H1 (cell line): ENCODE measurements at regions not wholly inside any gene's neighbourhood (a gene's known extent, or its start where the extent isn't known, plus 50 kb on each side); places are given as distances from the start of the nearest gene placed in this dataset.

ENCODE experiments used
- CTCF ChIA-PET: fragments of 300-600 bp; sonication (Branson Sonifier 250); formaldehyde crosslinking; loops from one replicate; lab custom pipeline; 2021; ENCODE audit not compliant: partially characterized antibody; lab: Charles Lee
- POLR2A ChIA-PET: fragments of 300-600 bp; sonication (Branson Sonifier 250); formaldehyde crosslinking; loops from one replicate; lab custom pipeline; 2021; ENCODE audit warnings: inconsistent platforms; ENCODE audit not compliant: partially characterized antibody; lab: Charles Lee
- DNase-seq, 2 experiments: peaks; one replicate each; pipeline versions ENCODE4 v3.0.0 to v3.0.0-alpha.2; 2010 to 2022; ENCODE audit warnings: low spot score in 2 of 2, low read depth in 1 of 2, mixed read lengths in 1 of 2
- FAIRE-seq: peaks from 2 replicates; lab custom pipeline; 2011; peaks lifted over from hg19 to GRCh38; lab: Jason Lieb, UNC
- H2AFZ ChIP-seq: 2 replicates; pipeline ENCODE4 v1.8.1; 2012; ENCODE audit warnings: low read length, inconsistent platforms
- H2AK5ac ChIP-seq: 2 replicates; pipeline ENCODE4 v1.6.1; 2013; ENCODE audit warnings: low read depth, low read length
- H2BK120ac ChIP-seq: replicated peaks from 2 replicates; pipeline ENCODE3; 2013; ENCODE audit warnings: low read depth, low read length, inconsistent platforms
- H2BK12ac ChIP-seq: 2 replicates; pipeline ENCODE4 v1.6.1; 2013; ENCODE audit warnings: low read depth, low read length
- H2BK15ac ChIP-seq: 2 replicates; pipeline ENCODE4 v1.6.1; 2013; ENCODE audit warnings: low read length
- H2BK20ac ChIP-seq: 2 replicates; pipeline ENCODE4 v1.6.1; 2013; ENCODE audit warnings: low read length
- H2BK5ac ChIP-seq: 2 replicates; pipeline ENCODE4 v1.6.1; 2013; ENCODE audit warnings: low read depth, low read length
- H3K14ac ChIP-seq: 2 replicates; pipeline ENCODE4 v1.6.1; 2013; ENCODE audit warnings: inconsistent platforms; ENCODE audit not compliant: insufficient read length
- H3K18ac ChIP-seq: 2 replicates; pipeline ENCODE4 v1.6.1; 2013; ENCODE audit warnings: low read length; ENCODE audit errors: extremely low read depth
- H3K23ac ChIP-seq: 2 replicates; pipeline ENCODE4 v1.6.1; 2013; ENCODE audit warnings: inconsistent platforms; ENCODE audit not compliant: insufficient read length
- H3K23me2 ChIP-seq: 2 replicates; pipeline ENCODE4 v1.6.1; 2013; ENCODE audit warnings: low read depth, low read length
- H3K27ac ChIP-seq: 2 replicates; pipeline ENCODE4 v1.6.1; 2011; ENCODE audit warnings: low read depth, low read length, inconsistent platforms
- H3K27me3 ChIP-seq, 4 experiments: replicated peaks in 1 of 4; 1 replicate in 1 of 4; 2 replicates in 3 of 4; pipeline versions ENCODE4 v1.6.1 to v1.8.1; 2011 to 2013; ENCODE audit warnings: low read length in 3 of 4, mild to moderate bottlenecking in 3 of 4, inconsistent platforms in 2 of 4, mixed read lengths in 2 of 4, moderate library complexity in 1 of 4; ENCODE audit not compliant: control insufficient read depth in 3 of 4, insufficient read depth in 3 of 4; ENCODE audit errors: extremely low read depth in 1 of 4
- H3K36me3 ChIP-seq, 4 experiments: 2 replicates each; pipeline versions ENCODE4 v1.6.1 to v1.8.1; 2011 to 2013; ENCODE audit warnings: mild to moderate bottlenecking in 4 of 4, low read length in 3 of 4, moderate library complexity in 2 of 4, control low read depth in 1 of 4, inconsistent platforms in 1 of 4; ENCODE audit not compliant: insufficient read depth in 4 of 4, control insufficient read depth in 2 of 4
- H3K4ac ChIP-seq: replicated peaks from 2 replicates; pipeline ENCODE3; 2013; ENCODE audit warnings: low read length, low read depth, mixed read lengths, inconsistent platforms; ENCODE audit not compliant: insufficient read length
- H3K4me1 ChIP-seq, 4 experiments: replicated peaks in 1 of 4; 1 replicate in 1 of 4; 2 replicates in 3 of 4; pipeline versions ENCODE4 v1.6.1 to v1.8.1; 2011 to 2013; ENCODE audit warnings: low read length in 3 of 4, inconsistent platforms in 2 of 4, mixed read lengths in 1 of 4; ENCODE audit not compliant: insufficient read depth in 4 of 4, control insufficient read depth in 3 of 4
- H3K4me2 ChIP-seq, 2 experiments: 2 replicates each; pipeline versions ENCODE4 v1.6.1 to v1.8.1; 2011 to 2013; ENCODE audit warnings: low read depth in 2 of 2, low read length in 2 of 2, control low read depth in 1 of 2, inconsistent platforms in 1 of 2, mild to moderate bottlenecking in 1 of 2; ENCODE audit not compliant: insufficient read depth in 1 of 2
- H3K4me3 ChIP-seq, 4 experiments: fragments of 200-600, 300-600 bp in 1 of 4; sonication (generic), shearing (Covaris generic), sonication (Bioruptor Twin) in 1 of 4; 2 replicates each; pipeline versions ENCODE4 v1.5.1 to v1.8.1; 2011 to 2016; ENCODE audit warnings: low read length in 4 of 4, low read depth in 3 of 4, control low read depth in 2 of 4, inconsistent platforms in 2 of 4, mild to moderate bottlenecking in 2 of 4, mixed read lengths in 1 of 4, moderate library complexity in 1 of 4; ENCODE audit not compliant: insufficient read depth in 2 of 4; ENCODE audit errors: extremely low read depth in 1 of 4
- H3K56ac ChIP-seq: replicated peaks from 2 replicates; pipeline ENCODE3; 2013; ENCODE audit warnings: low read depth, mild to moderate bottlenecking, mixed read lengths, low read length, inconsistent platforms; ENCODE audit not compliant: insufficient read length
- H3K79me1 ChIP-seq: 2 replicates; pipeline ENCODE4 v1.6.1; 2013; ENCODE audit warnings: low read depth, low read length, control low read depth
- H3K79me2 ChIP-seq, 2 experiments: 2 replicates each; pipeline versions ENCODE4 v1.6.1 to v1.8.1; 2012 to 2013; ENCODE audit warnings: low read length in 2 of 2, mild to moderate bottlenecking in 2 of 2, inconsistent platforms in 1 of 2; ENCODE audit not compliant: insufficient read depth in 2 of 2, control insufficient read depth in 1 of 2
- H3K9ac ChIP-seq, 4 experiments: replicated peaks in 1 of 4; 1 replicate in 1 of 4; 2 replicates in 3 of 4; pipeline versions ENCODE4 v1.6.1 to v1.8.1; 2011 to 2013; ENCODE audit warnings: low read depth in 3 of 4, low read length in 3 of 4, control low read depth in 2 of 4, mild to moderate bottlenecking in 2 of 4, moderate library complexity in 2 of 4, inconsistent platforms in 1 of 4; ENCODE audit errors: extremely low read depth in 1 of 4
- H3K9me3 ChIP-seq, 2 experiments: 2 replicates each; pipeline versions ENCODE4 v1.6.1 to v1.8.1; 2012 to 2013; ENCODE audit warnings: mild to moderate bottlenecking in 2 of 2, moderate library complexity in 2 of 2, control low read depth in 1 of 2, inconsistent platforms in 1 of 2, low read depth in 1 of 2, low read length in 1 of 2, mixed read lengths in 1 of 2; ENCODE audit not compliant: insufficient read depth in 2 of 2
- H4K20me1 ChIP-seq, 2 experiments: replicated peaks in 1 of 2; 2 replicates each; pipeline versions ENCODE3 to v1.8.1; 2011 to 2013; ENCODE audit warnings: inconsistent platforms in 2 of 2, low read length in 2 of 2, mild to moderate bottlenecking in 1 of 2; ENCODE audit not compliant: insufficient read depth in 2 of 2, control insufficient read depth in 1 of 2
- H4K5ac ChIP-seq: 2 replicates; pipeline ENCODE4 v1.6.1; 2013; ENCODE audit warnings: low read length, low read depth, mixed read lengths, inconsistent platforms; ENCODE audit not compliant: insufficient read length
- H4K8ac ChIP-seq: 2 replicates; pipeline ENCODE4 v1.8.0; 2013; ENCODE audit warnings: mild to moderate bottlenecking, moderate library complexity, low read length, inconsistent platforms; ENCODE audit not compliant: insufficient read depth; ENCODE audit errors: extremely low read depth
- H4K91ac ChIP-seq: replicated peaks from 2 replicates; pipeline ENCODE3; 2013; ENCODE audit warnings: low read length, mixed read lengths, inconsistent platforms; ENCODE audit not compliant: insufficient read length
- FOSL1 ChIP-seq: IDR thresholded peaks from 2 replicates; pipeline ENCODE4 v1.6.1; 2011; ENCODE audit warnings: mild to moderate bottlenecking, low read depth, low read length, moderate library complexity; ENCODE audit not compliant: insufficient read depth
- SIRT6 ChIP-seq: IDR thresholded peaks from one replicate; pipeline ENCODE4 v1.7.1; 2012; ENCODE audit warnings: low read length, inconsistent platforms
- WGBS, 2 experiments: shearing (Covaris generic) in 1 of 2; methylation state at CpG; one replicate each; pipeline versions ENCODE4 v1.1.6 to v1.1.7; 2013 to 2015; ENCODE audit warnings: low lambda C conversion rate in 2 of 2, mixed read lengths in 2 of 2, inconsistent platforms in 1 of 2, low coverage in 1 of 2, missing lambda C conversion rate in 1 of 2; ENCODE audit not compliant: insufficient replicate concordance in 2 of 2, insufficient coverage in 1 of 2, insufficient read length in 1 of 2; ENCODE audit errors: extremely low coverage in 1 of 2, missing lambda C conversion rate in 1 of 2; 5-methylcytosine and 5-hydroxymethylcytosine counted together

DNA sequence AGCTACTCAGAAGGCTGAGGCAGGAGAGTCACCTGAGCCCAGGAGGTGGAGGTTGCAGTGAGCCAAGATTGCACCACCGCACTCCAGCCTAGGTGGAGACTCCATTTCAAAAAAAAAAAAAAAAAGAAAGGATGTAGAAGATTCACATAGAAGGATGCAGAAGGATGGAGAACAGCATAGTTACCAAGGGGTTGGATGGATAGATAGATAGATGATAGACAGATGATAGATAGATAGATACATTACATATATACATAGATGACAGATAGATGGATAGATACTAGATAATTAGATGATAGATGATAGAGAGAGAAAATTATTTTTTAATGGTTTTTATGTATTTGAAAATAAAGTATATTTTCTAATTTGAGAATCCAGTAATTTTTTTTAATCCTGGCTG is 160.7 kb upstream of the ARID1B start:
- no peak overlapping the region for H3K4ac ChIP-seq
- H3K4me3 ChIP-seq = no peak overlapping the region
- H2BK15ac ChIP-seq = no peak overlapping the region
- H3K27ac ChIP-seq = no peak overlapping the region
- FAIRE-seq (no peak), DNase-seq (no peak)
- H3K4me1 ChIP-seq = peaks cover 0 to 6% (median 3%) of the 10 kb centered on the region in 4 experiments; a peak in 3 of 7 replicates
- 100% methylated on average over 1 of the region's 1 CpG; no CpG with 5 or more reads in 1 of the 2 experiments for WGBS, 2 experiments
- H4K8ac ChIP-seq = no peak overlapping the region
- no peaks in the 10 kb centered on the region for H3K79me2 ChIP-seq
- peaks cover 8 to 20% of the 10 kb centered on the region in 2 experiments; a peak in 3 of 4 replicates for H3K9me3 ChIP-seq
- no peak overlapping the region for H2AFZ ChIP-seq
- no peak overlapping the region for H3K23ac ChIP-seq
- H3K27me3 ChIP-seq = no peaks in the 10 kb centered on the region
- H2BK5ac ChIP-seq = no peak overlapping the region
- H3K79me1 ChIP-seq = no peaks in the 10 kb centered on the region
- H3K36me3 ChIP-seq = no peaks in the 10 kb centered on the region
- TF ChIP-seq SIRT6 = no peak
- TF ChIP-seq FOSL1 = no peak
- no peak overlapping the region for H3K18ac ChIP-seq
- H2BK12ac ChIP-seq = no peak overlapping the region
- H3K56ac ChIP-seq = no peak overlapping the region
- no peaks in the 10 kb centered on the region for H4K20me1 ChIP-seq
- H3K9ac ChIP-seq = no peak overlapping the region
- H3K23me2 ChIP-seq = no peaks in the 10 kb centered on the region; the same call in 1 of the 2 replicates
- no peak overlapping the region for H4K5ac ChIP-seq
- H4K91ac ChIP-seq = no peak overlapping the region
- no peak overlapping the region for H2BK120ac ChIP-seq
- POLR2A ChIA-PET = no interaction called here
- H3K4me2 ChIP-seq = no peak overlapping the region
- no peak overlapping the region for H2AK5ac ChIP-seq
- CTCF ChIA-PET = no interaction called here
- no peak overlapping the region for H3K14ac ChIP-seq
- no peak overlapping the region for H2BK20ac ChIP-seq
